GM19438 (cell line): ENCODE measurements at regions not wholly inside any gene's neighbourhood (a gene's known extent, or its start where the extent isn't known, plus 50 kb on each side); places are given as distances from the start of the nearest gene placed in this dataset.
"Not testable (repeated sequence)": the region's sequence is repeated elsewhere in the genome, so short reads cannot be mapped to it uniquely, and the experiment has no call there.

Experiments used
- ATAC-seq: cut with Tn5 transposase; IDR thresholded peaks from one replicate; pipeline ENCODE4 v1.9.1; 2021; ENCODE audit warnings: low read depth; ENCODE audit not compliant: unreplicated experiment

DNA sequence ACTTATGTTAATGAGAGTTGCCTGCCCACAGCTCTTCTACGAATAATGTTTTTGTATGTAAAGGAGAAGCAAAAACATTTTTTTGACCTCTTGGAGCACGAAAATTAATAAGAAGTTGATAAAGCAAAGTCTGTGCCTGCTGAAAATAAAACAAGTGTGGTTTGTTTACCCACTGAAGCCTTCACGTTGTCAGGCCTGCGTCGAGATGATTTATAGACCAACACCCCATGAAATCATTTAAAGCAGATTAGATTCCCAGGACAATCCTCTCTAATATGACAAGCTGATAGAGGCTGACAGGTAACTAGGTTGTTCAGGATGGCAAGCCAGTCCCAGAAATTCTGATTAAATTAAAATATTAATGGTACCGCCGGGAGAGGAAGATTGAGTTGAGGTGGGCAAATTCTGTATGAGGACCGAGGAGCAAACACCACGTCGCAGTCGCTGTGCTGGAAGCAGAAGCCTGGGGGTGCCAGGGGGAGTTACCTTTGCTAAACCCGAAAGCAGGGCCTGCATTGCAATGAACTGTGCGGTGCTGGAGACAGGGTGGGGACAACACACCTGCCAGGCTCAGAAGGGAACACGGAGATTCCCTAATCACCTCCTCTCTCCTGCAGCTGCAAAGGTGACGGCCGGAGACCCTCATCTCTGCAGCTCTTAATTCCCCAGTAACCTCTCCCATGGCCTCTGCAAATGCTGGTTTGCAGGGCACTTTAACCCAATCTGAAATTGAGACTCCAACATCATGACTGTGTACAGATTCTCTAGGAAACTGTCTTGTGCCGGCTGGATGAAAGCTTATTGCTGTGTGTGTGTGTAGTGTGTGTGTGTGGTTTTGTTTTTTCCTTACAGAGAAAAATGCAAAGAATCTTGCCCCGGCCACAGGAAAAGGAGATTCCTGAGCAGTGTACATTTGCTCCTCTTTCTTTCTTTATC is 2805.9 kb downstream of the RPIA start:
- ATAC-seq = not testable (repeated sequence)

DNA sequence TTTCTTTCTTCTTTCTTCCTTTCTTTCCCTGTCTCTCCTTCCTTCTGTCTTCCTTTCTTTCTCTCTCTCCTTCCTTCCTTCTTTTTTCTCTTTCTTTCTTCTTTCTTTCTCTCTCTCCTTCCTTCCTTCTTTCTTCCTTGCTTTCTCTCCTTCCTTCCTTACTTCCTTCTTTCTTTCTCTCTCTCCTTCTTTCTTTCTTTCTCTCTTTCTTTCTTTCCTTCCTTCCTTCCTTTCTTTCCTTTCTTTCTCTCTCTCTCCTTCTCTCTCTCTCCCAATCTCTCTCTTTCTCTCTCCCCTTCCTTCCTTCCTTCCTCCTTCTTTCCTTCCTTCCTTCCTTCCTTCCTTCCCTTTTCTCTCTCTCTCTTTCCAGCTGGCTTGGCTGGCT is 2806.6 kb downstream of the RPIA start:
- ATAC-seq = not testable (repeated sequence)

DNA sequence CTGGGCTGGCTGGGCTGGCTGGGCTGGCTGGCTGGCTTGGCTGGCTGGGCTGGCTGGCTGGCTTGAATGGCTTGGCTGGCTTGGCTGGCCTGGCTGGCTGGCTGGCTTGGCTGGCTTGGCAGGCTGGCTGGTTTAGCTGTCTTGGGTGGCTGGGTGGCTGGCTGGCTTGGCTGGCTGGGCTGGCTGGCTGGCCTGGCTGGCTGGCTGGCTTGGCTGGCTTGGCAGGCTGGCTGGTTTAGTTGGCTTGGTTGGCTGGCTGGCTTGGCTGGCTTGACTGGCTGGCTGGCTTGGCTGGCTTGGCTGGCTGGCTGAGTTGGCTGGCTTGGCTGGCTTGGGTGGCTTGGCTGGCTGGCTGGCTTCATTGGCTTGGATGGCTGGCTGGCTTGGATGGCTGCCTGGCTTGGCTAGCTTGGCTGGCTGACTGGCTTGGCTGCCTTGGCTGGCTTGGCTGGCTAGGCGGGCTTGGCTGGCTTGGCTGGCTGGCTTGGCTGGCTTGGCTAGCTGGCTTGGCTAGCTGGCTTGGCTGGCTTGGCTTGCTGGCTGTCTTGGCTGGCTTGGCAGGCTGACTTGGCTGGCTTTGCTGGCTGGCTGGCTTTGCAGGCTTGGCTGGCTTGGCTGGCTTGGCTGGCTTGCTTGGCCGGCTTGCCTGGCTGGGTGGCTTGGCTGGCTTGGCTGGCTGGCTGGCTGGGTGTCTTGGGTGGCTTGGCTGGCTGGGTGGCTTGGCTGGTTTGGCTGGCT is 2807.2 kb downstream of the RPIA start:
- not testable (repeated sequence) for ATAC-seq

DNA sequence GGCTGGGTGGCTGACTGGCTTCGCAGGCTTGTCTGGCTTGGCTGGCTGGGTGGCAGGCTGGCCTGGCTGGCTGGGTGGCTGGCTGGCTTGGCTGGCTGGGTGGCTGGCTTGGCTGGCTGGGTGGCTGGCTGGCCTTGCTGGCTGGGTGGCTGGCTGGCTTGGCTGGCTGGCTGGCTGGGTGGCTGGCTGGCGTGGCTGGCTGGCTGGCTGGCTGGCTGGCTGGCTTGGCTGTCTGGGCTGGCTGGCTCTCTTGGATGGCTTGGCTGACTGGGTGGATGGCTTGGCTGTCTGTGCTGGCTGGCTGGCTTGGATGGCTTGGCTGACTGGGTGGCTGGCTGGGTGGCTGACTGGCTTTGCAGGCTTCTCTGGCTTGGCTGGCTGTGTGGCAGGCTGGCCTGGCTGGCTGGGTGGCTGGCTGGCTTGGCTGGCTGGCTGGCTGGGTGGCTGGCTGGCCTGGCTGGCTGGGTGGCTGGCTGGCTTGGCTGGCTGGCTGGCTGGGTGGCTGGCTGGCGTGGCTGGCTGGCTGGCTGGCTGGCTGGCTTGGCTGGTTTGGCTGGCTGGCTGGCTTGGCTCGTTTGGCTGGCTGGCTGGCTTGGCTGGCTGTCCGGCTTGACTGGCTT is 2808.1 kb downstream of the RPIA start:
- not testable (repeated sequence) for ATAC-seq

DNA sequence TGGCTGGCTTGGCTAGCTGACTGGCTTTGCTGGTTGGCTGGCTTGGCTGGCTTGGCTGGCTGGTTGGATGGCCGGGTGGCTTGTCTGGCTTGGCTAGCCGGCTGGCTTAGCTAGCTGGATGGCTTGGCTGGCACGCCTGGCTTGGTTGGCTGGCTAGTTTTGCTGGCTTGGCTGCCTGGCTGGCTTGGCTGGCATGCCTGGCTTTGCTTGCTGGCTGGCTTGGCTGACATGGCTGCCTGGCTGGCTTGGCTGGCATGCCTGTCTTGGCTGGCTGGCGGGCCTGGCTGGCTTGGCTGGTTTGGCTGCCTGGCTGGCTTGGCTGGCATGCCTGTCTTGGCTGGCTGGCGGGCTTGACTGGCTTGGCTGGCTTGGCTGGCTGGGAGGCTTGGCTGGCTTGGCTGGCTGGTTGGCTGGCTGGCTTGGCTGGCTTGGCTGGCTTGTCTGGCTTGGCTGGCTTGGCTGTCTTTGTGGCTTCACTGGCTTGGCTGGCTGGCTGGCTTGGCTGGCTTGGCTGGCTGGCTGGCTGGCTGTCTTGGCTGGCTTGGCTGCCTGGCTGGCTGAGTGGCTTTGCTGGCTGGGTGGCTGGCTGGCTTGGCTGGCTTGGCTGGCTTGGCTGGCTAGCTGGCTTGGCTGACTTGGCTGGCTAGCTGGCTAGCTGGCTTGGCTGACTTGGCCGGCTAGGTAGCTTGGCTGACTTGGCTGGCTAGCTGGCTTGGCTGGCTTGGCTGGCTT is 2808.9 kb downstream of the RPIA start:
- ATAC-seq = not testable (repeated sequence)

DNA sequence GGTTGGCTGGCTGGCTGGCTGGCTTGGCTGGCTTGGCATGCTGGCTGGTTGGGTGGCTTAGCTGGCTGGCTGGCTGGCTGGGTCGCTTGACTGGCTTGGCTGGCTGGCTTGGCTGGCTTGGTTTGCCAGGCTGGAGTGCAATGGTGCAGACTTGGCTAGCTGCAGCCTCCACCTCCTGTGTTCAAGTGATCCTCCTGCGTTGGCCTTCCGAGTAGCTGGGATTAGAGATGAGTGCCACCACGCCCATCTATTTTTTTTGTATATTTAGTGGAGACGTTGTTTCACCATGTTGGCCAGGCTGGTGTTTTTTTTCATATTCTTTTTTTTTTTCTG is 2809.5 kb downstream of the RPIA start:
- ATAC-seq = not testable (repeated sequence)

DNA sequence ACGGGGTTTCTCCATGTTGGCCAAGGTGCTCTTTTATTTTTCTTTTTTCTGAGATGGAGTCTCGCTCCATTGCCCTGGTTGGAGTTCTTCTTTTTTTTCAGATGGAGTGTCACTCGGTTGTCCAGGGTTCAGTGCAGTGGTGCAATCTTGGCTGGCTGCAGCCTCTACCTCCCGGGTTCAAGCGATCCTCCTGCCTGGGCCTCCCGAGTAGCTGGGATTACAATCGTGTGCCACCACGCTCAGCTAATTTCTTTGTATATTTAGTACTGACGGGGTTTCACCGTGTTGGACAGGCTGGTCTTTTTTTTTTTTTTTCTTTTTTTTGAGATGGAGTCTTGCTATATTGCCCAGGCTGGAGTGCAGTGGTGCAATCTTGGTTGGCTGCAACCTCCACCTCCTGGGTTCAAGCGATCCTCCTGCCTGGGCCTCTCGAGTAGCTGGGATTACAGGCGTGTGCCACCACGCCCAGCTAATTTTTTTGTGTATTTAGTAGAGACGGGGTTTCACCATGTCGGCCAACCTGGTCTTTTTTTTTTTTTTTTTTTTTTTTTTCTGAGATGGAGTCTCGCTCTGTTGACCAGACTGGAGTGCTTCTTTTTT is 2810.1 kb downstream of the RPIA start:
- not testable (repeated sequence) for ATAC-seq

DNA sequence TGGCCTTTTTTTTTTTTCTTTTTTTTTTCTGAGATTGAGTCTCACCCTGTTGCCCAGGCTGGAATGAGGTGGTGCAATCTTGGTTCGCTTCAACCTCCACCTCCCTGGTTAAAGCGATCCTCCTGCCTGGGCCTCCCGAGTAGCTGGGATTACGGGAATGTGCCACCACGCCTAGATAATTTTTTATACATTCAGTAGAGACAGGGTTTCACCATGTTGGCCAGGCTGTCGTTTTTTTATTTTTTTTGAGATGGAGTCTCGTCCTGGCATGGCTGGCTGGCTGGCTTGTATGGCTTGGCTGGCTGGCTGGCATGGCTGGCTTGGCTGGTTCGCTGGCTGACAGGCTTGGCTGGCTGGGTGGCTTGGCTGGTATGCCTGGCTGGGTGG is 2812.1 kb downstream of the RPIA start:
- not testable (repeated sequence) for ATAC-seq

DNA sequence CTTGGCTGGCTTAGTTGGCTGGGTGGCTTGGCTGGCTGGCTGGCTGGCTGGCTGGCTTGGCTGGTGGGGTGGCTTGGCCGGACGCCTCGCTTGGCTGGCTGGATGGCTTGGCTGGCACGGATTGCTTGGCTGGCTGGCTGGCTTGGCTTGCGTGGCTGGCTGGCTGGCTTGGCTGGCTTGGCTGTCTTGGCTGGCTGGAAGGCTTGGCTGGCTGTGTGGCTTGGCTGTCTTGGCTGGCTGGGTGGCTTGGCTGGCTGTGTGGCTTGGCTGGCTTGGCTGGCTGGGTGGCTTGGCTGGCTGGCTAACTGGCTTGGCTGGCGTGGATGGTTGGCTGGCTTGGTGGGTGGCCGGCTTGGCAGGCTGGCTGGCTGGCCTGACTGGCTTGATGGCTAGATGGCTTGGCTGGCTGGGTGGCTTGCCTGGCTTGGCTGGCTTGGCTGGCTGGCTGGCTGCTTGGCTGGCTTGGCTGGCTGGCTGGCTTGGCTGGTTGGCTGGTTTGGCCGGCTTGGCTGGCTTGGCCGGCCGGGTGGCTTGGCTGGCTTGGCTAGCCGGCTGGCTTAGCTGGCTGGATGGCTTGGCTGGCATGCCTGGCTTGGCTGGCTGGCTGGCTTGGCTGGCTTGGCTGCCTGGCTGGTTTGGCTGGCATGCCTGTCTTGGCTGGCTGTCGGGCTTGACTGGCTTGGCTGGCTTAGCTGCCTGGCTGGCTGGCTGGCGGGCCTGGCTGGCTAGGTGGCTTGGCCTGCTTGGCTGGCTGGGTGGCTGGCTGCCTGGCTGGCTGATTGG is 2812.7 kb downstream of the RPIA start:
- ATAC-seq = not testable (repeated sequence)

DNA sequence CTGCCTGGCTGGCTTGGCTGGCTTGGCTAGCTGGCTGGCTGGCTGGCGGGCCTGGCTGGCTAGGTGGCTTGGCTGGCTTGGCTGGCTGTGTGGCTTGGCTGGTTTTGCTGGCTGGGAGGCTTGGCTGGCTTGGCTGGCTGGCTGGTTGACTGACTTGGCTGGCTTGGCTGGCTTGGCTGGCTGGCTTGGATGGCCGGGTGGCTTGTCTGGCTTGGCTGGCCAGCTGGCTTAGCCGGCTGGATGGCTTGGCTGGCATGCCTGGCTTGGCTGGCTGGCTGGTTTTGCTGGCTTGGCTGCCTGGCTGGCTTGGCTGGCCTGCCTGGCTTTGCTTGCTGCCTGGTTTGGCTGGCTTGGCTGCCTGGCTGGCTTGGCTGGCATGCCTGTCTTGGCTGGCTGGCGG is 2817.3 kb downstream of the RPIA start:
- ATAC-seq = not testable (repeated sequence)

DNA sequence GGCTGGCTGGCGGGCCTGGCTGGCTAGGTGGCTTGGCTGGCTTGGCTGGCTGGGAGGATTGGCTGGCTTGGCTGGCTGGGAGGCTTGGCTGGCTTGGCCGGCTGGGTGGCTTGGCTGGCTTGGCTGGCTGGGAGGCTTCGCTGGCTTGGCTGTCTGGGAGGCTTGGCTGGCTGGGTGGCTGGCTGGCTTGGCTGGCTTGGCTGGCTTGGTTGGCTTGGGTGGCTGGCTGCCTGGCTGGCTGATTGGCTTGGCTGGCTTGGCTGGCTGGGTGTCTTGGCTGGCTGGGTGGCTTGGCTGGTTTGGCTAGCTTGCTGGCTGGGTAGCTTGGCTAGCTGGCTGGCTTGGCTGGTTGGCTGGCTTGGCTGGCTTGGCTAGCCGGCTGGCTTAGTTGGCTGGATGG is 2817.8 kb downstream of the RPIA start:
- ATAC-seq = not testable (repeated sequence)

DNA sequence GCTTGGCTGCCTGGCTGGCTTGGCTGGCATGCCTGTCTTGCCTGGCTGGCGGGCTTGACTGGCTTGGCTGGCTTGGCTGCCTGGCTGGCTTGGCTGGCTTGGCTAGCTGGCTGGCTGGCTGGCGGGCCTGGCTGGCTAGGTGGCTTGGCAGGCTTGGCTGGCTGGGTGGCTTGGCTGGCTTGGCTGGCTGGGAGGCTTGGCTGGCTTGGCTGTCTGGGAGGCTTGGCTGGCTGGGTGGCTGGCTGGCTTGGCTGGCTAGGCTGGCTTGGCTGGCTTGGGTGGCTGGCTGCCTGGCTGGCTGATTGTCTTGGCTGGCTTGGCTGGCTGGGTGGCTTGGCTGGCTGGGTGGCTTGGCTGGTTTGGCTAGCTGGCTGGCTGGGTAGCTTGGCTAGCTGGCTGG is 2819.7 kb downstream of the RPIA start:
- not testable (repeated sequence) for ATAC-seq

DNA sequence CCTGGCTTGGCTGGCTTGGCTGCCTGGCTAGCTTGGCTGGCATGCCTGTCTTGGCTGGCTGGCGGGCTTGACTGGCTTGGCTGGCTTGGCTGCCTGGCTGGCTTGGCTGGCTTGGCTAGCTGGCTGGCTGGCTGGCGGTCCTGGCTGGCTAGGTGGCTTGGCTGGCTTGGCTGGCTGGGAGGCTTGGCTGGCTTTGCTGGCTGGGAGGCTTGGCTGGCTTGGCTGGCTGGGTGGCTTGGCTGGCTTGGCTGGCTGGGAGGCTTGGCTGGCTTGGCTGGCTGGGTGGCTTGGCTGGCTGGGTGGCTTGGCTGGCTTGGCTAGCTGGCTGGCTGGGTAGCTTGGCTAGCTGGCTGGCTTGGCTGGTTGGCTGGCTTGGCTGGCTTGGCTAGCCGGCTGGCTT is 2824.5 kb downstream of the RPIA start:
- ATAC-seq = not testable (repeated sequence)

DNA sequence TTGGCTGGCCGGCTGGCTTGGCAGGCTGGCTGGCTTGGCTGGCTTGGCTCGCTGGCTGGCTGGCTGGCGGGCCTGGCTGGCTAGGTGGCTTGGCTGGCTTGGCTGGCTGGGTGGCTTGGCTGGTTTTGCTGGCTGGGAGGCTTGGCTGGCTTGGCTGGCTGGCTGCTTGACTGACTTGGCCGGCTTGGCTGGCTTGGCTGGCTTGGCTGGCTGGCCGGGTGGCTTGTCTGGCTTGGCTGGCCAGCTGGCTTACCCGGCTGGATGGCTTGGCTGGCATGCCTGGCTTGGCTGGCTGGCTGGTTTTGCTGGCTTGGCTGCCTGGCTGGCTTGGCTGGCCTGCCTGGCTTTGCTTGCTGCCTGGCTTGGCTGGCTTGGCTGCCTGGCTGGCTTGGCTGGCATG is 2825.2 kb downstream of the RPIA start:
- not testable (repeated sequence) for ATAC-seq

DNA sequence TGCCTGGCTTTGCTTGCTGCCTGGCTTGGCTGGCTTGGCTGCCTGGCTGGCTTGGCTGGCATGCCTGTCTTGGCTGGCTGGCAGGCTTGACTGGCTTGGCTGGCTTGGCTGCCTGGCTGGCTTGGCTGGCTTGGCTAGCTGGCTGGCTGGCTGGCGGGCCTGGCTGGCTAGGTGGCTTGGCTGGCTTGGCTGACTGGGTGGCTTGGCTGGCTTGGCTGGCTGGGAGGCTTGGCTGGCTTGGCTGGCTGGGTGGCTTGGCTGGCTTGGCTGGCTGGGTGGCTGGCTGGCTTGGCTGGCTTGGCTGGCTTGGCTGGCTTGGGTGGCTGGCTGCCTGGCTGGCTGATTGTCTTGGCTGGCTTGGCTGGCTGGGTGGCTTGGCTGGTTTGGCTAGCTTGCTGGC is 2826.4 kb downstream of the RPIA start:
- not testable (repeated sequence) for ATAC-seq

DNA sequence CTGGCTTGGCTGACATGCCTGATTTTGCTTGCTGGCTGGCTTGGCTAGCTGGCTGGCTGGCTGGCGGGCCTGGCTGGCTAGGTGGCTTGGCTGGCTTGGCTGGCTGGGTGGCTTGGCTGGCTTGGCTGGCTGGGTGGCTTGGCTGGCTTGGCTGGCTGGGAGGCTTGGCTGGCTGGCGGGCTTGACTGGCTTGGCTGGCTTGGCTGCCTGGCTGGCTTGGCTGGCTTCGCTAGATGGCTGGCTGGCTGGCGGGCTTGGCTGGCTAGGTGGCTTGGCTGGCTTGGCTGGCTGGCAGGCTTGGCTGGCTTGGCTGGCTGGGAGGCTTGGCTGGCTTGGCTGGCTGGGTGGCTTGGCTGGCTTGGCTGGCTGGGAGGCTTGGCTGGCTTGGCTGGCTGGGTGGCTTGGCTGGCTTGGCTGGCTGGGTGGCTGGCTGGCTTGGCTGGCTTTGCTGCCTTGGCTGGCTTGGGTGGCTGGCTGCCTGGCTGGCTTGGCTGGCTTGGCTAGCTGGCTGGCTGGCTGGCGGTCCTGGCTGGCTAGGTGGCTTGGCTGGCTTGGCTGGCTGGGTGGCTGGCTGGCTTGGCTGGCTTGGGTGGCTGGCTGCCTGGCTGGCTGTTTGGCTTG is 2827.0 kb downstream of the RPIA start:
- ATAC-seq = not testable (repeated sequence)

DNA sequence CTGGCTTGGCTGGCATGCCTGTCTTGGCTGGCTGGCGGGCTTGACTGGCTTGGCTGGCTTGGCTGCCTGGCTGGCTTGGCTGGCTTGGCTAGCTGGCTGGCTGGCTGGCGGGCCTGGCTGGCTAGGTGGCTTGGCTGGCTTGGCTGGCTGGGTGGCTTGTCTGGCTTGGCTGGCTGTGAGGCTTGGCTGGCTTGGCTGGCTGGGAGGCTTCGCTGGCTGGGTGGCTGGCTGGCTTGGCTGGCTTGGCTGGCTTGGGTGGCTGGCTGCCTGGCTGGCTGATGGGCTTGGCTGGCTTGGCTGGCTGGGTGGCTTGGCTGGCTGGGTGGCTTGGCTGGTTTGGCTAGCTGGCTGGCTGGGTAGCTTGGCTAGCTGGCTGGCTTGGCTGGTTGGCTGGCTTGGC is 2827.9 kb downstream of the RPIA start:
- not testable (repeated sequence) for ATAC-seq

DNA sequence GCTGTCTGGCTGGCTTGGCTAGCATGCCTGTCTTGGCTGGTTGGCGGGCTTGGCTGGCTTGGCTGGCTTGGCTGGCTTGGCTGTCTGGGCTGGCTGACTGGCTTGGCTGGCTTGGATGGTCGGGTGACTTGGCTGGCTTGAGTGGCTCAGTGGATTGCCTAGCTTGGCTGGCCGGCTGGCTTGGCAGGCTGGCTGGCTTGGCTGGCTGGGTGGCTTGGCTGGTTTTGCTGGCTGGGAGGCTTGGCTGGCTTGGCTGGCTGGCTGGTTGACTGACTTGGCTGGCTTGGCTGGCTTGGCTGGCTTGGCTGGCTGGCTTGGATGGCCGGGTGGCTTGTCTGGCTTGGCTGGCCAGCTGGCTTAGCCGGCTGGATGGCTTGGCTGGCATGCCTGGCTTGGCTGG is 2828.4 kb downstream of the RPIA start:
- ATAC-seq = not testable (repeated sequence)

DNA sequence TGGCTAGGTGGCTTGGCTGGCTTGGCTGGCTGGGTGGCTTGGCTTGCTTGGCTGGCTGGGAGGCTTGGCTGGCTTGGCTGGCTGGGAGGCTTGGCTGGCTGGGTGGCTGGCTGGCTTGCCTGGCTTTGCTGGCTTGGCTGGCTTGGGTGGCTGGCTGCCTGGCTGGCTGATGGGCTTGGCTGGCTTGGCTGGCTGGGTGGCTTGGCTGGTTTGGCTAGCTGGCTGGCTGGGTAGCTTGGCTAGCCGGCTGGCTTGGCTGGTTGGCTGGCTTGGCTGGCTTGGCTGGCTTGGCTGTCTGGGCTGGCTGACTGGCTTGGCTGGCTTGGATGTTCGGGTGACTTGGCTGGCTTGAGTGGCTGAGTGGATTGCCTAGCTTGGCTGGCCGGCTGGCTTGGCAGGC is 2829.1 kb downstream of the RPIA start:
- not testable (repeated sequence) for ATAC-seq
